T-helper 22 cell (primary cell): ENCODE measurements at regions not wholly inside any gene's neighbourhood (a gene's known extent, or its start where the extent isn't known, plus 50 kb on each side); places are given as distances from the start of the nearest gene placed in this dataset.
"Not testable (repeated sequence)": the region's sequence is repeated elsewhere in the genome, so short reads cannot be mapped to it uniquely, and the experiment has no call there.

Experiments
- DNase-seq: peaks from one replicate; pipeline ENCODE4 v3.0.0-alpha.2; 2020; ENCODE audit warnings: low read depth

GRCh38 chr3:21989341-21990042, 238.5 kb upstream of the ZNF385D start:
- DNase-seq = no peak

GRCh38 chr3:21991061-21991460, 240.1 kb upstream of the ZNF385D start:
- DNase-seq = no peak

- DNase-seq = no peak
These were observed 244.1 kb upstream of the ZNF385D start for GRCh38 chr3:21995079-21995607.

- DNase-seq = no peak
These were observed 256.4 kb upstream of the ZNF385D start for GRCh38 chr3:22007368-22007767.

GRCh38 chr3:22010997-22011396, 260.0 kb upstream of the ZNF385D start:
- DNase-seq = no peak

GRCh38 chr3:22012471-22012870, 261.5 kb upstream of the ZNF385D start:
- no peak for DNase-seq

GRCh38 chr3:22013641-22014040, 262.6 kb upstream of the ZNF385D start:
- DNase-seq = no peak

GRCh38 chr3:22016197-22016596, 265.2 kb upstream of the ZNF385D start:
- no peak for DNase-seq

- not testable (repeated sequence) for DNase-seq
These were observed 273.6 kb upstream of the ZNF385D start for GRCh38 chr3:22024638-22025037.

- no peak for DNase-seq
These were observed 278.5 kb upstream of the ZNF385D start for GRCh38 chr3:22029480-22029879.

- no peak for DNase-seq
These were observed 288.2 kb upstream of the ZNF385D start for GRCh38 chr3:22039161-22039560.

GRCh38 chr3:22040150-22040549, 289.1 kb upstream of the ZNF385D start:
- no peak for DNase-seq

- no peak for DNase-seq
These were observed 294.9 kb upstream of the ZNF385D start for GRCh38 chr3:22045882-22046281.

- no peak for DNase-seq
These were observed 312.5 kb upstream of the ZNF385D start for GRCh38 chr3:22063500-22063899.

GRCh38 chr3:22068619-22069018, 317.6 kb upstream of the ZNF385D start:
- DNase-seq = no peak

- no peak for DNase-seq
These were observed 337.2 kb upstream of the ZNF385D start for GRCh38 chr3:22088204-22088603.

GRCh38 chr3:22089284-22089683, 338.3 kb upstream of the ZNF385D start:
- no peak for DNase-seq

- no peak for DNase-seq
These were observed 340.3 kb upstream of the ZNF385D start for GRCh38 chr3:22091329-22091728.

- no peak for DNase-seq
These were observed 347.0 kb upstream of the ZNF385D start for GRCh38 chr3:22098021-22098420.

GRCh38 chr3:22101351-22101750, 350.3 kb upstream of the ZNF385D start:
- no peak for DNase-seq

- no peak for DNase-seq
These were observed 350.8 kb upstream of the ZNF385D start for GRCh38 chr3:22101811-22102210.

GRCh38 chr3:22103423-22103822, 352.4 kb upstream of the ZNF385D start:
- no peak for DNase-seq

GRCh38 chr3:22106213-22106896, 355.3 kb upstream of the ZNF385D start:
- no peak for DNase-seq

GRCh38 chr3:22111226-22111625, 360.2 kb upstream of the ZNF385D start:
- DNase-seq = no peak
